ENCODE measurements at regions not wholly inside any gene's neighbourhood (a gene's known extent, or its start where the extent isn't known, plus 50 kb on each side); places are given as distances from the start of the nearest gene placed in this dataset.

GRCh38 chr13:77480066-77480465, 55.4 kb upstream of the SCEL start:
- no peak for TF ChIP-seq CTCF (IDR thresholded peaks at IDR 0.05; ENCODE audit: control insufficient read depth, insufficient read depth, low read depth, low read length, missing control alignments)
- no peak overlapping the region for H3K4me3 ChIP-seq (ENCODE audit: control insufficient read depth, low read depth, low read length)
- DNase-seq (ENCODE audit: low read depth) = no peak

GRCh38 chr13:77479326-77479725, 56.2 kb upstream of the SCEL start:
- no peak for TF ChIP-seq CTCF (IDR thresholded peaks at IDR 0.05; ENCODE audit: control insufficient read depth, insufficient read depth, low read depth, low read length, missing control alignments)
- no peak overlapping the region for H3K4me3 ChIP-seq (ENCODE audit: control insufficient read depth, low read depth, low read length)

GRCh38 chr13:77477299-77477848, 58.1 kb upstream of the SCEL start:
- H3K4me3 ChIP-seq (ENCODE audit: control insufficient read depth, low read depth, low read length) = no peak overlapping the region
- TF ChIP-seq CTCF (IDR thresholded peaks at IDR 0.05; ENCODE audit: control insufficient read depth, insufficient read depth, low read depth, low read length, missing control alignments) = no peak
- no peak for DNase-seq (ENCODE audit: low read depth)

More at GRCh38 chr13:77479326-77479725, 56.2 kb upstream of the SCEL start:
- no peak for DNase-seq (ENCODE audit: low read depth)

- no peak overlapping the region for H3K4me3 ChIP-seq (ENCODE audit: control insufficient read depth, low read depth, low read length)
- TF ChIP-seq CTCF (IDR thresholded peaks at IDR 0.05; ENCODE audit: control insufficient read depth, insufficient read depth, low read depth, low read length, missing control alignments) = no peak
- no peak for DNase-seq (ENCODE audit: low read depth)
Measured at GRCh38 chr13:77476456-77476855, 59.0 kb upstream of the SCEL start.

GRCh38 chr13:77475345-77476084, 60.0 kb upstream of the SCEL start:
- H3K4me3 ChIP-seq (ENCODE audit: control insufficient read depth, low read depth, low read length) = no peak overlapping the region
- TF ChIP-seq CTCF (IDR thresholded peaks at IDR 0.05; ENCODE audit: control insufficient read depth, insufficient read depth, low read depth, low read length, missing control alignments) = no peak
- DNase-seq (ENCODE audit: low read depth) = no peak

- DNase-seq (ENCODE audit: low read depth) = no peak
- TF ChIP-seq CTCF (IDR thresholded peaks at IDR 0.05; ENCODE audit: control insufficient read depth, insufficient read depth, low read depth, low read length, missing control alignments) = no peak
- H3K4me3 ChIP-seq (ENCODE audit: control insufficient read depth, low read depth, low read length) = no peak overlapping the region
Measured at GRCh38 chr13:77470986-77471385, 64.5 kb upstream of the SCEL start.

All from AG09309 (cell line).